ENCODE measurements at regions not wholly inside any gene's neighbourhood (a gene's known extent, or its start where the extent isn't known, plus 50 kb on each side); places are given as distances from the start of the nearest gene placed in this dataset.

DNA sequence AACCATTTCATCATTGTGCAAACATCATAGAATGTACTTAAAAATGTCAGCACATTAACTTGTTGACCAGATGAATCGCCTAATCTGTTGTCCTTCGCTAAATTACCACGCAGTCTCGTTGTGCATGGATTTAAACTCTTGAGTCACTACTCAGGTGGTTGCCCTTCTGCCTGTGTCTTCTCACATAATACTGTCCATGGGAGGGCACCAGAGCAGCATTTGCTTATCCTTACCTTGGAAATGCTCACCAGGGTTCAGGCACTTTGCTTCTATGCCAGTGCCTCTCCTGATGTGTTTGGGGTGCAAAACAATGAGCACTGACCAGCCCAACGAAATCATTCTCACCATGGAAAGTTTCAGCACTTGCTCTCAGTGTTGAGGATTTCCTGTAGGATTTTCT lies 559.9 kb downstream of the RWDD3 start:
- TF ChIP-seq, protein P1, sequence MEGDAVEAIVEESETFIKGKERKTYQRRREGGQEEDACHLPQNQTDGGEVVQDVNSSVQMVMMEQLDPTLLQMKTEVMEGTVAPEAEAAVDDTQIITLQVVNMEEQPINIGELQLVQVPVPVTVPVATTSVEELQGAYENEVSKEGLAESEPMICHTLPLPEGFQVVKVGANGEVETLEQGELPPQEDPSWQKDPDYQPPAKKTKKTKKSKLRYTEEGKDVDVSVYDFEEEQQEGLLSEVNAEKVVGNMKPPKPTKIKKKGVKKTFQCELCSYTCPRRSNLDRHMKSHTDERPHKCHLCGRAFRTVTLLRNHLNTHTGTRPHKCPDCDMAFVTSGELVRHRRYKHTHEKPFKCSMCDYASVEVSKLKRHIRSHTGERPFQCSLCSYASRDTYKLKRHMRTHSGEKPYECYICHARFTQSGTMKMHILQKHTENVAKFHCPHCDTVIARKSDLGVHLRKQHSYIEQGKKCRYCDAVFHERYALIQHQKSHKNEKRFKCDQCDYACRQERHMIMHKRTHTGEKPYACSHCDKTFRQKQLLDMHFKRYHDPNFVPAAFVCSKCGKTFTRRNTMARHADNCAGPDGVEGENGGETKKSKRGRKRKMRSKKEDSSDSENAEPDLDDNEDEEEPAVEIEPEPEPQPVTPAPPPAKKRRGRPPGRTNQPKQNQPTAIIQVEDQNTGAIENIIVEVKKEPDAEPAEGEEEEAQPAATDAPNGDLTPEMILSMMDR (IDR thresholded peaks at IDR 0.05 in 4 of 5, conservative IDR thresholded peaks at IDR 0.05 in 1 of 5), result no peak
- no peak for TF ChIP-seq POLR2A (IDR thresholded peaks at IDR 0.05)

All from gastrocnemius medialis (tissue), 4 donors.